Thoracic aorta (tissue), 2 donors: ENCODE measurements at regions not wholly inside any gene's neighbourhood (a gene's known extent, or its start where the extent isn't known, plus 50 kb on each side); places are given as distances from the start of the nearest gene placed in this dataset.

ENCODE experiments used
- ATAC-seq: fragments of 150-250 bp; one replicate; pipeline ENCODE4 v1.8.0; 2017; ENCODE audit warnings: low read depth; ENCODE audit not compliant: insufficient number of reproducible peaks, low FRiP score
- DNase-seq: peaks from one replicate; pipeline ENCODE4 v3.0.0-alpha.2; 2020; ENCODE audit warnings: low spot score
- H3K27ac ChIP-seq, 2 donors: fragments of 200-600 bp; sonication (generic); 1 replicate in 1 of 2; 2 replicates in 1 of 2; pipeline ENCODE4 v1.5.1; 2016; ENCODE audit warnings: mild to moderate bottlenecking in 2 of 2, moderate library complexity in 2 of 2
- H3K27me3 ChIP-seq: fragments of 200-600 bp; sonication (generic); replicated peaks from 2 replicates; pipeline ENCODE4 v1.6.0; 2016; ENCODE audit warnings: mild to moderate bottlenecking; ENCODE audit not compliant: insufficient read depth
- H3K36me3 ChIP-seq: fragments of 200-600 bp; sonication (generic); one replicate; pipeline ENCODE4 v1.5.1; 2016
- H3K4me1 ChIP-seq, 2 donors: fragments of 200-600 bp; sonication (generic); 1 replicate in 1 of 2; 2 replicates in 1 of 2; pipeline versions ENCODE4 v1.5.1 to v1.6.0; 2016; ENCODE audit warnings: low read depth in 2 of 2, mild to moderate bottlenecking in 1 of 2; ENCODE audit not compliant: control insufficient read depth in 1 of 2
- H3K4me3 ChIP-seq: fragments of 200-600 bp; sonication (generic); 2 replicates; pipeline ENCODE4 v1.5.1; 2016; ENCODE audit warnings: mild to moderate bottlenecking
- H3K9me3 ChIP-seq: fragments of 200-600 bp; sonication (generic); 2 replicates; pipeline ENCODE4 v1.5.1; 2016
- TF ChIP-seq, protein P1 (sequence below): fragments of 200-600 bp; sonication (generic); IDR thresholded peaks from one replicate; pipeline ENCODE4 v1.5.1; 2019; ENCODE audit warnings: antibody characterized with exemption

DNA sequence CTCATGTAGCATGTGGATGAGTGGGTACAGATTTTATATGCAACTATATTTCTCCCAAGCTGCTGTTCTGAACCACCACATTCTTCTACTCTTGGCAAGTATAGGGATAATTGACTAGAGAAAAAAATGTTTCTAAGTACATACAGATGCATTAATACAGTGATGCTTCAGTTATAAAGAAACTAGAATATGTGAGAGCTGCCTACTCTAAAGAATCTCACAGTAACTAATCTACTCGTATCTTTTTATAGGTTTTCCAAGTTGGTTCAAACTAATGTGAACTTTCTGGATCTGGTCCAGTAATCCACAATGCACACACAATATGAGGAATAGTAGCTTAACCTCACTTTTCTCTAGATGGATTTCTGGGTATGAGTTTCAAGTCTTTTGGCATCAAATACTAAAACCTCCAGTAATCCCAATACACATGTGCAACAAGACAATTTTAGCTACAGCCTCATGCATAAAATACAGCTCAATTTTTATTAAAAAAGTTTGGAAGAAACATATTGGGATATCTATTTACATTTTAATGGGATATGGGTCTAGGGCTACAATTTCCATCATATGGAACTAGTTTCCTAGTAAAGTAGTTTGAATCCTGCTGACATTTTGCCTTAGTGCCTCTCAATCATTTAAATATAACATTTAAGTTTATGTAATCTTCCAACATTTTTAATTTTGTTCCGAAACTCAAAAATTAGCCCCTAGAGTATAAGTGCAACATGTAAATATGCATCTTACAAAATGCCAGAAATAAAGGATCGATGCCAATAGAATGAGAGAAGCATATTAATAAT, 2209.7 kb downstream of the LRRC4C start:
- TF ChIP-seq, protein P1, sequence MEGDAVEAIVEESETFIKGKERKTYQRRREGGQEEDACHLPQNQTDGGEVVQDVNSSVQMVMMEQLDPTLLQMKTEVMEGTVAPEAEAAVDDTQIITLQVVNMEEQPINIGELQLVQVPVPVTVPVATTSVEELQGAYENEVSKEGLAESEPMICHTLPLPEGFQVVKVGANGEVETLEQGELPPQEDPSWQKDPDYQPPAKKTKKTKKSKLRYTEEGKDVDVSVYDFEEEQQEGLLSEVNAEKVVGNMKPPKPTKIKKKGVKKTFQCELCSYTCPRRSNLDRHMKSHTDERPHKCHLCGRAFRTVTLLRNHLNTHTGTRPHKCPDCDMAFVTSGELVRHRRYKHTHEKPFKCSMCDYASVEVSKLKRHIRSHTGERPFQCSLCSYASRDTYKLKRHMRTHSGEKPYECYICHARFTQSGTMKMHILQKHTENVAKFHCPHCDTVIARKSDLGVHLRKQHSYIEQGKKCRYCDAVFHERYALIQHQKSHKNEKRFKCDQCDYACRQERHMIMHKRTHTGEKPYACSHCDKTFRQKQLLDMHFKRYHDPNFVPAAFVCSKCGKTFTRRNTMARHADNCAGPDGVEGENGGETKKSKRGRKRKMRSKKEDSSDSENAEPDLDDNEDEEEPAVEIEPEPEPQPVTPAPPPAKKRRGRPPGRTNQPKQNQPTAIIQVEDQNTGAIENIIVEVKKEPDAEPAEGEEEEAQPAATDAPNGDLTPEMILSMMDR, result no peak
- H3K27me3 ChIP-seq, result no peaks in the 10 kb centered on the region
- H3K36me3 ChIP-seq, result no peaks in the 10 kb centered on the region
- no peak for ATAC-seq
- no peak overlapping the region for H3K4me3 ChIP-seq
- DNase-seq, result no peak
- no peak overlapping the region for H3K27ac ChIP-seq
- no peaks in the 10 kb centered on the region for H3K4me1 ChIP-seq
- H3K9me3 ChIP-seq, result no peaks in the 10 kb centered on the region

DNA sequence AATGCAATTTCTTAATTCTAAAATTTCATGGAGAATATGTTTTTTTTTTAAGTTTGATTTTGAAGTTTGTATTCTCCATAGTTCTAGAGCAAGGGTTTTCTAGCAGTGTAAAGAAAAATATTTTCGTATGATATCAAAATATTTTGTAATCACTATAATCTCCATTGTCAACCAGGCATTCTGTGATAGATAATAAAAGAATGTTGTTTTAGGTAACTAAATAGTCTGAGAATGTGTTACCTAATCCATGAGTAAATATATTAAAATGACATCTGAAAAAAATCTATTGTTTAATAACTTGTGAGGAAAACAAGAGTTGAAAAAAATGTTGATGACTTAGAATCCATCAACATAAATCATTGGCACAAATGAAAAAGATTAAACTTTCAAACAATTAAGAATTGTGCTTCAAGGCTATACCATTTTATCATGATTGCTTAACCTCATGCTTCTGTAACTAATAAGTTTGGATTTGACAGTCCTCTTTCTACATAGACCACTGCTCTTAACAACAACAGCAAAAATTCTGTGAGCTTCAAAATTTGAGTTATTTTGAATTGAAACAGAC, 2211.8 kb downstream of the LRRC4C start:
- Histone ChIP-seq H3K27ac (no peak overlapping the region), H3K4me3 (no peak overlapping the region), H3K36me3 (no peaks in the 10 kb centered on the region), H3K27me3 (no peaks in the 10 kb centered on the region), H3K4me1 (no peaks in the 10 kb centered on the region), H3K9me3 (no peaks in the 10 kb centered on the region)
- no peak for DNase-seq
- no peak for ATAC-seq
- TF ChIP-seq, protein P1, result no peak

DNA sequence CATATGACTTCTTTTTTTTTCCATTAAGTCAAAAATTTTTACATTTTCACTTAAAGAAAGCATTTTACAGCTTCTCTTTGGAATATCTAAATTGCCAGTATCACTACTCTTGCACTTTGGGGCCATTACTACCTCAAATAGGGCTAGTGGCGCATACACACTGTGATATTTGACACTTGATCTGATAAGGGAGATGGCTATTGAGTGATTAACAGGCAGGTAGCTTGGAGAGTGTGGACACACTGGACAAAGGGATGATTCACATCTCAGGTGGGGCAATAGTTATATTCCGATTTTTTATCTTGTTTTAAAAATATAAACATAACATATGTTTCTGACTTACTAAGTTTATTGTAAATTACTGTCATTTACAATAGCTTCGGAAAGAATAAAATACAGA, 2219.9 kb downstream of the LRRC4C start:
- H3K4me1 ChIP-seq, result no peaks in the 10 kb centered on the region
- DNase-seq (no peak), ATAC-seq (no peak)
- no peak overlapping the region for H3K4me3 ChIP-seq
- no peak overlapping the region for H3K27ac ChIP-seq
- H3K36me3 ChIP-seq, result no peaks in the 10 kb centered on the region
- TF ChIP-seq, protein P1, result no peak
- H3K27me3 ChIP-seq, result no peaks in the 10 kb centered on the region
- H3K9me3 ChIP-seq, result no peaks in the 10 kb centered on the region

DNA sequence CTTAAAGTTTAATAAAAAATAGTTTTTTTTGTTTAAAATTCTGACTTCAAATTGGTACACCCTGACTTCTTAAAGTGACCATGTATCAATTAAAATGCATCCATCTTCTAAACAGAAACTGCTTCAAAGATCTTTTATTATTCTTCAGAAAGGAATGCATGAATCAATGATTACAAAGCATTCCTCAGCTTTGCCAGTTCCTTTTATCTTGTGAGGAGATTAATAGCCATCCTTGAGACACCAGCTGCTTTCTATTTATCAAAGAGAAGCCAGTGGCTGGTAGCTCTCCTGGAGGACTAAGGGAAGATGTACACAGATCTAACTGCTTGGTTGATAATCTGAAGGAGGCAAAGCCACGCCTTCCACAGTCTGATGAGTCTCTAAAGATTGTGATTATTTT, 2222.5 kb downstream of the LRRC4C start:
- no peak overlapping the region for H3K4me3 ChIP-seq
- TF ChIP-seq, protein P1, result no peak
- no peaks in the 10 kb centered on the region for H3K36me3 ChIP-seq
- H3K27me3 ChIP-seq, result no peaks in the 10 kb centered on the region
- H3K4me1 ChIP-seq, result no peaks in the 10 kb centered on the region
- ATAC-seq (no peak), DNase-seq (no peak)
- no peaks in the 10 kb centered on the region for H3K9me3 ChIP-seq
- H3K27ac ChIP-seq, result no peak overlapping the region

DNA sequence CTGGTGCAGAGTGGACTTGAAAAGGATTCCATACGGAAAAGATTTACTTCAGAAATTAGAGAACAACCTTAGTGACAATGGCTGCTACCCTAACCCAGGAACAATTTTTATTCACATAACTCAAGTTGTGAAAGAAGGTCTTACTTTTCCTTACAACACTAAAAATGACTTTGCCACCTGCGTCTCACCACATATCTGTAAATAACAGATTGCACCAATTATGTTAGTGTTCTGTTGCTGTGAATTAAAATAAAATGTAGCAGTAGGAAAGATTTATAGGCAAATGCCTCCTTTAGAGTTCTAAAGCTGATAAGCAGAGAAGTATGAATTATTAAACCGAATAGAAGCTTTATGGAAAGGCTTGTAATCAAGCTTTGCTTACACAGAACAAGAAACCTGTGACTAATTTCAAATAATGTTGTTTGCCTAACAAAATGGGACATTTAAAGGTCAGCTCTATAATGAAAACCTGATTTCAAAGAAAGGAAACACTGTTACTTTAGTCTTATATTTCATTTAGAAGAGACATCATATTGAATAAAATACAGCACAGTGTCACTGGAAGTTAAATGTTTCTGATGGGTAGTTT, 2237.8 kb downstream of the LRRC4C start:
- no peak for DNase-seq
- ATAC-seq, result no peak
- no peaks in the 10 kb centered on the region for H3K27me3 ChIP-seq
- TF ChIP-seq, protein P1, result no peak
- no peak overlapping the region for H3K27ac ChIP-seq
- no peaks in the 10 kb centered on the region for H3K36me3 ChIP-seq
- no peaks in the 10 kb centered on the region for H3K4me1 ChIP-seq
- H3K9me3 ChIP-seq, result no peaks in the 10 kb centered on the region
- no peak overlapping the region for H3K4me3 ChIP-seq
